ENCODE measurements at regions not wholly inside any gene's neighbourhood (a gene's known extent, or its start where the extent isn't known, plus 50 kb on each side); places are given as distances from the start of the nearest gene placed in this dataset.

DNA sequence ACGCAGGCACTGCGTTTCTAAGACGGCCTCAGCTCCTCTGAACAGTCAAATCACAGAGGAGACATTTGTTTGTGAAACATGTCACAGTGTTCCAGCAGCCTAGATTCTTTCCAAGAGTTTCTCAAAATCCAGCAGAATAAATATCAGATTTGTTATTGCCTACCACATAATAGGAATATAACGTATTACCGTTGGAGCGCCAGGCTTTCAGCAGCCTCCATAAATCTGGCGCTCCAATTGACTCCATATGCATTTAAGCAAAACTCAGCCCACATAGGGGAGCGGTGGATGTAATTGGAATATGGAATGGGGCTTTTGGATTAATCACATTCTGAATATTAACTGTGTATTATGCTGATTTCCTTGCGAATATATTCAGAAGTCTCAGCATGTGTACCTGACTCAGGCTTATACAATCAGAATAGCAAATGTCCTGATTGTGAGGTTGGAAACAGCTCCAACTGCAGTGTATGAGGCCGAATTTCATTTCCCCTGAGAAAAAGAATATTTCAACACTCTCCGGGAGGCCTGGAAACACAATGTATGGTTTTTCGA, 174.0 kb downstream of the ASCL4 start:
- intact Hi-C loops (cut with micrococcal nuclease; ENCODE audit: unreplicated experiment) = no loop called here
- ChIA-PET CTCF (ENCODE audit: unreplicated experiment) (no interaction called here), POLR2A (no interaction called here)
- H3K4me2 ChIP-seq (ENCODE audit: low read length) = no peak overlapping the region
- no peak for DNase-seq (ENCODE audit: low spot score)
- no peak for TF ChIP-seq EZH2phosphoT487 (IDR thresholded peaks at IDR 0.05; ENCODE audit: borderline replicate concordance, low read depth, low read length)
- TF ChIP-seq, protein P1, sequence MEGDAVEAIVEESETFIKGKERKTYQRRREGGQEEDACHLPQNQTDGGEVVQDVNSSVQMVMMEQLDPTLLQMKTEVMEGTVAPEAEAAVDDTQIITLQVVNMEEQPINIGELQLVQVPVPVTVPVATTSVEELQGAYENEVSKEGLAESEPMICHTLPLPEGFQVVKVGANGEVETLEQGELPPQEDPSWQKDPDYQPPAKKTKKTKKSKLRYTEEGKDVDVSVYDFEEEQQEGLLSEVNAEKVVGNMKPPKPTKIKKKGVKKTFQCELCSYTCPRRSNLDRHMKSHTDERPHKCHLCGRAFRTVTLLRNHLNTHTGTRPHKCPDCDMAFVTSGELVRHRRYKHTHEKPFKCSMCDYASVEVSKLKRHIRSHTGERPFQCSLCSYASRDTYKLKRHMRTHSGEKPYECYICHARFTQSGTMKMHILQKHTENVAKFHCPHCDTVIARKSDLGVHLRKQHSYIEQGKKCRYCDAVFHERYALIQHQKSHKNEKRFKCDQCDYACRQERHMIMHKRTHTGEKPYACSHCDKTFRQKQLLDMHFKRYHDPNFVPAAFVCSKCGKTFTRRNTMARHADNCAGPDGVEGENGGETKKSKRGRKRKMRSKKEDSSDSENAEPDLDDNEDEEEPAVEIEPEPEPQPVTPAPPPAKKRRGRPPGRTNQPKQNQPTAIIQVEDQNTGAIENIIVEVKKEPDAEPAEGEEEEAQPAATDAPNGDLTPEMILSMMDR (conservative IDR thresholded peaks at IDR 0.05; ENCODE audit: low read length) = no peak
- H3K27ac ChIP-seq (ENCODE audit: low read depth, low read length, poor library complexity, severe bottlenecking) = no peak overlapping the region
- no TSS peak for BruUV-seq (replicated peaks)
- no peaks in the 10 kb centered on the region for H3K79me2 ChIP-seq (ENCODE audit: insufficient read depth, low read depth, low read length)
- H3K9me2 ChIP-seq (ENCODE audit: insufficient read depth, low read length) = no peaks in the 10 kb centered on the region
- no peaks in the 10 kb centered on the region for H3K9me3 ChIP-seq (ENCODE audit: low read length)
- no peaks in the 10 kb centered on the region for H4K20me1 ChIP-seq (ENCODE audit: insufficient read depth, low read length)
- H2AFZ ChIP-seq (ENCODE audit: low read length) = no peak overlapping the region
- no peak overlapping the region for H3K4me3 ChIP-seq (ENCODE audit: low read depth, low read length, poor library complexity, severe bottlenecking)
- H3K4me1 ChIP-seq (ENCODE audit: insufficient read depth, low read length, poor library complexity, severe bottlenecking) = no peaks in the 10 kb centered on the region
- H3K36me3 ChIP-seq (ENCODE audit: insufficient read depth, low read length) = no peaks in the 10 kb centered on the region

DNA sequence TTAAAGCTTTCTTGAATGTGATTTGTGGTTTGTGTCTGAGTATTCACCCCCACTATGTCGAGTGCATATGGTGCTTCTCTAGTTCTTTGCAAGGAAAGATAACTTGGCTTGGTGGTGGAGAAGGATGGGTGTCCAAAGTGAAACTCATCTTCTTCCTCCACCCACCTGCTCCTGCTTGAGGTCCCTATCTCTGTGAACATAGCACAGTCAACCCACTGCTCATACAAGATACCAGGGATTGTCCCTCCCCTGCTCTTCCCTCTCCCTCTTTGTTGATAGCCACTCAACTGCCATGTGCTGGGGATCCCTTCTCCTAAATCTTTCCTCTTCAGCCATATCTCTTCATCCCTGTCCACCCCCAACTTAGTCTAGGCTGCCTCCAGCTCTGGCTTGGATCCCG, 176.5 kb downstream of the ASCL4 start:
- TF ChIP-seq, protein P1 (conservative IDR thresholded peaks at IDR 0.05; ENCODE audit: low read length) = no peak
- no peak for TF ChIP-seq EZH2phosphoT487 (IDR thresholded peaks at IDR 0.05; ENCODE audit: borderline replicate concordance, low read depth, low read length)
- BruUV-seq (replicated peaks) = no TSS peak
- Histone ChIP-seq H3K36me3 (ENCODE audit: insufficient read depth, low read length) (no peaks in the 10 kb centered on the region), H3K27ac (ENCODE audit: low read depth, low read length, poor library complexity, severe bottlenecking) (no peak overlapping the region), H2AFZ (ENCODE audit: low read length) (no peak overlapping the region), H4K20me1 (ENCODE audit: insufficient read depth, low read length) (no peaks in the 10 kb centered on the region), H3K4me2 (ENCODE audit: low read length) (no peak overlapping the region), H3K9me3 (ENCODE audit: low read length) (no peaks in the 10 kb centered on the region), H3K4me3 (ENCODE audit: low read depth, low read length, poor library complexity, severe bottlenecking) (no peak overlapping the region), H3K79me2 (ENCODE audit: insufficient read depth, low read depth, low read length) (no peaks in the 10 kb centered on the region), H3K9me2 (ENCODE audit: insufficient read depth, low read length) (no peaks in the 10 kb centered on the region), H3K4me1 (ENCODE audit: insufficient read depth, low read length, poor library complexity, severe bottlenecking) (no peaks in the 10 kb centered on the region)
- intact Hi-C loops (cut with micrococcal nuclease; ENCODE audit: unreplicated experiment) = no loop called here
- CTCF ChIA-PET (ENCODE audit: unreplicated experiment) = no interaction called here
- no peak for DNase-seq (ENCODE audit: low spot score)
- POLR2A ChIA-PET = no interaction called here

DNA sequence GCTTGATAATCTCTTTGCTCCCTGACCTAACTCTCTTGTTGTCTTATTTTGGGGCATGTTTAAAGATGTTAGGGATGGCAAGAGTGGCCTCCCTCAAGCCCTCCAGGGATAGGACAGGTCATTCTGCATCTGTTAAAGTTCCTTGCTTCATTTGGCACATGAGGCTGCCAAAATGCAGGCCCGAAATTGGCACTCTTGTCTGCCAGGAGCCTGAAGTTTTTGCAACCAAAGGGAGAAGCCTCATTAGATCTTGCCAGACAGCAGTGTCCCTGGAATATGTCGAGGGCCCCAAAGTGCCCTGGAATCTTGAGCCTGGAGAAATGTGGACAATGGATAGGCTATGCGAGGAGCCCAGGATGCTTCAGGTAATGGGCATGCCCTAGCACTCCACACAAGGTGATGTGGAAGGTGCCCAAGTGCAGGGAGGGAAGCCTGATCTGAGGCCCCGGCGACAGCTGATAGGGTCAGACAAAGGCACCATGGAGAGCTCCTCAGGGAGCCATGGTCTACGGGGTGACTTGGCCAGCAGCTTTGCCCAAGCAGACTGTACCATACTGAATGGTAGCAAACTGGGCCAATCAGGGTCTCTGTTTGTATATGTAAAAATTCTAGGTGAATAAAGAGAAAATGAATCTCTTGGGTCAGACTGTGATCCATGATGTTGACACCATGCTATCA, 173.0 kb upstream of the WSCD2 start:
- no TSS peak for BruUV-seq (replicated peaks)
- no peak for DNase-seq (ENCODE audit: low spot score)
- Histone ChIP-seq H3K9me3 (ENCODE audit: low read length) (no peaks in the 10 kb centered on the region), H3K4me2 (ENCODE audit: low read length) (no peak overlapping the region), H3K4me3 (ENCODE audit: low read depth, low read length, poor library complexity, severe bottlenecking) (no peak overlapping the region), H3K36me3 (ENCODE audit: insufficient read depth, low read length) (no peaks in the 10 kb centered on the region), H4K20me1 (ENCODE audit: insufficient read depth, low read length) (no peaks in the 10 kb centered on the region), H2AFZ (ENCODE audit: low read length) (no peak overlapping the region), H3K4me1 (ENCODE audit: insufficient read depth, low read length, poor library complexity, severe bottlenecking) (no peaks in the 10 kb centered on the region), H3K79me2 (ENCODE audit: insufficient read depth, low read depth, low read length) (no peaks in the 10 kb centered on the region), H3K9me2 (ENCODE audit: insufficient read depth, low read length) (no peaks in the 10 kb centered on the region), H3K27ac (ENCODE audit: low read depth, low read length, poor library complexity, severe bottlenecking) (no peak overlapping the region)
- POLR2A ChIA-PET = no interaction called here
- CTCF ChIA-PET (ENCODE audit: unreplicated experiment) = no interaction called here
- TF ChIP-seq, protein P1 (conservative IDR thresholded peaks at IDR 0.05; ENCODE audit: low read length) = no peak
- TF ChIP-seq EZH2phosphoT487 (IDR thresholded peaks at IDR 0.05; ENCODE audit: borderline replicate concordance, low read depth, low read length) = no peak
- intact Hi-C loops (cut with micrococcal nuclease; ENCODE audit: unreplicated experiment) = no loop called here
